ENCODE measurements at regions not wholly inside any gene's neighbourhood (a gene's known extent, or its start where the extent isn't known, plus 50 kb on each side); places are given as distances from the start of the nearest gene placed in this dataset.
"Not testable (repeated sequence)": the region's sequence is repeated elsewhere in the genome, so short reads cannot be mapped to it uniquely, and the experiment has no call there.

DNA sequence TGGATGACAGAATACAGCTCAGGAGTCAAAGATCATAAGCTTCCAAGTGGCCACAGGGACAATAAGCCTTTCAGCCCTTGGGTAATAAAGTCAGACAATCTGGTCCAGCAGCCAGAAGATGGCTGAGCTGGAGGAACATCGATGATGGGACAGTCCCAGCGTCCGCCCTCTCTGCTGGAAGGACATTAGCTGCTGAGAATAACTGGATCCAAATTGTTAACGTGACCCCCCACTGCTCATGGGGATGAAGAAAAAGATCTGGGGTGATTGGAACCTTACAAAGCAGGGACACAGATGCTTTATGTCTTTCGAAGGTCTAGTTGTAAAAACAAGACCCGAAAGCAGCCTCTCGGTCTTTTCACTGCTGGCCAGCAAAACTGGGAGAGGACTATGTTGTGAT, 71.0 kb downstream of the IGLL5 start:
- H3K27ac ChIP-seq (ENCODE audit: low read depth, low read length) = no peak overlapping the region
- no peaks in the 10 kb centered on the region for H3K36me3 ChIP-seq (ENCODE audit: control insufficient read depth, insufficient read depth, low read length)
- peaks cover 26% of the 10 kb centered on the region for H3K27me3 ChIP-seq (ENCODE audit: control insufficient read depth, insufficient read depth, low read length)
- no peaks in the 10 kb centered on the region for H3K4me1 ChIP-seq (ENCODE audit: control insufficient read depth, insufficient read depth, low read length)
- no peak overlapping the region for H3K4me3 ChIP-seq (ENCODE audit: low read depth, low read length)
- H3K9me3 ChIP-seq (ENCODE audit: control insufficient read depth, insufficient read depth, low read depth, low read length) = 0 out of 2 replicates have a peak, but pooled peaks cover 10% of the 10 kb centered on the region
- H3K9ac ChIP-seq (ENCODE audit: low read length) = no peak overlapping the region

DNA sequence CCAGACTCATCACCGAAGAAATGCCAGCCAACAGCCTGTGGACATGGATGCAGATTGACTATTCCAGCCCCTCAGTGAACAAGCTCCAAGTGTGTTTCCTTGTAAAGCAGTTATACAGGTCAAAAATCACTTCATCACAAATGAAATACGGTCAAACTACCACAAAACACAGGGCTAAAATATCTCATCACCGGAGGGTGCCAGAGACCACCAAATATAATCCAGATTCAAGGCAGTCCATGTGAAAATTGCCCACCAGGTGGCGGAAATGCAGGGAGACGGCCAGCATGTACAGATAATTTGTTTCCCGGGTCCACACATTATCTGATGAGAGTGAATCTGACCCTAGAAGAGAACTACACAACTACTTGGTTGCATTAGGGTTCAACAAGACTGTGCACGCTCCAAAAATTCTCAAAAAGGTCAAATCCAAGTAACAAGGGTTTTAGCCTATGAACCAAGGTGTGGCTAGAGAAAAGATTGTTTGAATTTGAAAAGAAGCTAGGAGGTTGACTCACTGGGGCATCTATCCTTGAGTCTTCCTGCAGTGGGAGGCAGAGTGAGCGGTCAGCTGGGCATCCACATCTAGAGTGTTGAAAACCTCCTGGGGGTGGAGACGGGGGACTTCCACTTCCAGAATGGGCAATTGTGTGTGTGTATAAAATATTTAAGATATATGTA, 71.7 kb downstream of the IGLL5 start:
- no peak overlapping the region for H3K4me3 ChIP-seq (ENCODE audit: low read depth, low read length)
- no peaks in the 10 kb centered on the region for H3K36me3 ChIP-seq (ENCODE audit: control insufficient read depth, insufficient read depth, low read length)
- H3K27me3 ChIP-seq (ENCODE audit: control insufficient read depth, insufficient read depth, low read length) = peaks cover 19% of the 10 kb centered on the region
- no peak overlapping the region for H3K9ac ChIP-seq (ENCODE audit: low read length)
- H3K27ac ChIP-seq (ENCODE audit: low read depth, low read length) = no peak overlapping the region
- H3K4me1 ChIP-seq (ENCODE audit: control insufficient read depth, insufficient read depth, low read length) = no peaks in the 10 kb centered on the region
- 0 out of 2 replicates have a peak, but pooled peaks cover 10% of the 10 kb centered on the region for H3K9me3 ChIP-seq (ENCODE audit: control insufficient read depth, insufficient read depth, low read depth, low read length)

DNA sequence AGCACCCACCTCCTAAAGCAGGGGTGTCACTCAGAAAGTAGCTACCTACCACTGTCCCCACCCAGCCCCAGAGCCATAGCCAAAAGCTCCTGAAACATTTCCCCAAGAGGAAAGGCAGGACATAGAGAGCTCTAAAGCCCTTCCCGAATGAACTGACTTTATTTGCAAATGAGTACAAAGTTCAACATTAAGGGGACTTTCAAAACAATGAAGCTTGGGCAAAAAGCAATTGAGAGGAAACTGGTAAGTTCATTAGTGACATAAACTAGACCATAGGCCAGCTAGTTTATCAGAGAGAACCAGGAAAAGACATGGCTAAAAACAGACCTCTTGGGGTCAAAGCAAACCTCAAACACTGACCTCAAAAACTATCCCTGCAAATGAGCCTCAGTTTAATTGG, 72.7 kb downstream of the IGLL5 start:
- 0 out of 2 replicates have a peak, but pooled peaks cover 10% of the 10 kb centered on the region for H3K9me3 ChIP-seq (ENCODE audit: control insufficient read depth, insufficient read depth, low read depth, low read length)
- peaks cover 18% of the 10 kb centered on the region for H3K27me3 ChIP-seq (ENCODE audit: control insufficient read depth, insufficient read depth, low read length)
- no peaks in the 10 kb centered on the region for H3K36me3 ChIP-seq (ENCODE audit: control insufficient read depth, insufficient read depth, low read length)
- no peak overlapping the region for H3K4me3 ChIP-seq (ENCODE audit: low read depth, low read length)
- H3K27ac ChIP-seq (ENCODE audit: low read depth, low read length) = no peak overlapping the region
- H3K9ac ChIP-seq (ENCODE audit: low read length) = no peak overlapping the region
- H3K4me1 ChIP-seq (ENCODE audit: control insufficient read depth, insufficient read depth, low read length) = no peaks in the 10 kb centered on the region

DNA sequence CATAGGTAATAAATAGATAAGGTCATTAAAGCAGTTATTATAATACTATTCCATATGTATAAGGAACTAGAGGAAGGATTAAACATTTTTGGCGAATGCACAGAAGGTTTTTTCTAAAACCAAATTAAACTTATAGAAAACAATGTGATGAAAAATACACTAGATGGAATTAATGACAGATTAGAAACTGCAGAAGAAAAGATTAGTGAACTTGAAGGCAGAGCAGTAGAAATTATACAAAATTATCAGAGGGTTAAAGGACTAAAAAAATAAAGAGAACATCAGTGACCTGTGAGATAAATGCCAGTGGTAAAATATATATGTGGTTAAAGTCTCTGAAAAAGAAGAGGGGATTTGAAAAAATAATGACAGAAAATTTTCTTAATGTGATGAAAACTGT, 74.0 kb downstream of the IGLL5 start:
- Histone ChIP-seq H3K27me3 (ENCODE audit: control insufficient read depth, insufficient read depth, low read length) (peaks cover 13% of the 10 kb centered on the region), H3K27ac (ENCODE audit: low read depth, low read length) (no peak overlapping the region), H3K4me1 (ENCODE audit: control insufficient read depth, insufficient read depth, low read length) (no peaks in the 10 kb centered on the region), H3K4me3 (ENCODE audit: low read depth, low read length) (no peak overlapping the region), H3K9ac (ENCODE audit: low read length) (no peak overlapping the region), H3K36me3 (ENCODE audit: control insufficient read depth, insufficient read depth, low read length) (no peaks in the 10 kb centered on the region), H3K9me3 (ENCODE audit: control insufficient read depth, insufficient read depth, low read depth, low read length) (0 out of 2 replicates have a peak, but pooled peaks cover 10% of the 10 kb centered on the region)

DNA sequence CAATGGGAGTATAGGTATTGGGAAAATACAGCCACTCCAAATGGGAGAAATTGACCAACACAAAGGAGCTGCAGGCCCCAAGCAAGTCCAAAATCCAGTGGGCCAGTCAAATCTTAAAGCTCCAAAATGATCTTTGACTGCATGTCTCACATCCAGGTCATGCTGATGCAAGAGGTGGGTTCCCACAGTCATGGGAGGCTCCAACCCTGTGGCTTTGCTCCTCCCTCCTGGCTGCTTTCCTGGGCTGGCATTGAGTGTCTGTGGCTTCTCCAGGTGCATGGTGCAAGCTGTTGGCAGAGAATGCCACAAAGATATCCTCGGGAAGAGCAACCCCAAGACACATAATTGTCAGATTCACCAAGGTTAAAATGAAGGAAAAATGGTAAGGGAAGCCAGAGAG, 80.8 kb downstream of the IGLL5 start:
- H3K4me1 ChIP-seq (ENCODE audit: control insufficient read depth, insufficient read depth, low read length) = no peaks in the 10 kb centered on the region
- H3K27ac ChIP-seq (ENCODE audit: low read depth, low read length) = no peak overlapping the region
- no peaks in the 10 kb centered on the region for H3K36me3 ChIP-seq (ENCODE audit: control insufficient read depth, insufficient read depth, low read length)
- H3K4me3 ChIP-seq (ENCODE audit: low read depth, low read length) = no peak overlapping the region
- H3K27me3 ChIP-seq (ENCODE audit: control insufficient read depth, insufficient read depth, low read length) = peaks cover 5% of the 10 kb centered on the region; the same call in 1 of the 2 replicates
- no peaks in the 10 kb centered on the region for H3K9me3 ChIP-seq (ENCODE audit: control insufficient read depth, insufficient read depth, low read depth, low read length)
- H3K9ac ChIP-seq (ENCODE audit: low read length) = no peak overlapping the region

DNA sequence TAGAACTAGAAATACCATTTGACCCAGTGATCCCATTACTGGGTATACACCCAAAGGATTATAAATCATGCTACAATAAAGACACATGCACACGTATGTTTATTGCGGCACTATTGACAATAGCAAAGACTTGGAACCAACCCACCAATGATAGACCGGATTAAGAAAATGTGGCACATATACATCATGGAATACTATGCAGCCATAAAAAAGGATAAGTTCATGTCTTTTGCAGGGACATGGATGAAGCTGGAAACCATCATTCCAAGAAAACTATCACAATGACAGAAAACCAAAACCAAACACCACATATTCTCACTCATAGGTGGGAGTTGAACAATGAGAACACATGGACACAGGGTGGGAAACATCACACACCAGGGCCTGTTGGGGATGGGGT, 85.0 kb downstream of the IGLL5 start:
- H3K4me3 ChIP-seq (ENCODE audit: low read depth, low read length); H3K4me1 ChIP-seq (ENCODE audit: control insufficient read depth, insufficient read depth, low read length); H3K9me3 ChIP-seq (ENCODE audit: control insufficient read depth, insufficient read depth, low read depth, low read length); H3K36me3 ChIP-seq (ENCODE audit: control insufficient read depth, insufficient read depth, low read length); H3K27ac ChIP-seq (ENCODE audit: low read depth, low read length); H3K9ac ChIP-seq (ENCODE audit: low read length): not testable (repeated sequence)
- H3K27me3 ChIP-seq (ENCODE audit: control insufficient read depth, insufficient read depth, low read length) = peaks cover 28% of the 10 kb centered on the region

DNA sequence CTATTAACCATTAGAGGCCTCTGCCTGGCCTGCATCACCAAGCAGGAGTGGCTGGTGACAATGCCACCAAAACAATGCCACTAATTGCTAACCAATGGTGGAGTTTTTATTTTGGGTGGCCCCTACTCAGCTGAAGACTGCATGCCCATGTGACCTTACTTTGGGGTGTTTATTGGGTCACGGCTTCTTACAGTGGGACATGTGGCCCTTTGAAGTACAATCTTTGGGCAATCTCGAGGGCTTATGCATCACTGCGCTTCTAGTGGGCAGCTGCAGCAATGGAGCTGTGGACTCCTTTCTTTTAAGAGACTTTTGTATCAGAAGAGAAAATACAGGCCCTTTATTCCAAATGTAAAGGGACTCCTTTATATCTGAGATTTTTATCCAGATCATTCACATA, 85.7 kb downstream of the IGLL5 start:
- H3K36me3 ChIP-seq (ENCODE audit: control insufficient read depth, insufficient read depth, low read length) = no peaks in the 10 kb centered on the region
- H3K4me1 ChIP-seq (ENCODE audit: control insufficient read depth, insufficient read depth, low read length) = no peaks in the 10 kb centered on the region
- H3K4me3 ChIP-seq (ENCODE audit: low read depth, low read length) = no peak overlapping the region
- H3K9ac ChIP-seq (ENCODE audit: low read length) = no peak overlapping the region
- H3K27ac ChIP-seq (ENCODE audit: low read depth, low read length) = no peak overlapping the region
- no peaks in the 10 kb centered on the region for H3K9me3 ChIP-seq (ENCODE audit: control insufficient read depth, insufficient read depth, low read depth, low read length)
- H3K27me3 ChIP-seq (ENCODE audit: control insufficient read depth, insufficient read depth, low read length) = peaks cover 28% of the 10 kb centered on the region

DNA sequence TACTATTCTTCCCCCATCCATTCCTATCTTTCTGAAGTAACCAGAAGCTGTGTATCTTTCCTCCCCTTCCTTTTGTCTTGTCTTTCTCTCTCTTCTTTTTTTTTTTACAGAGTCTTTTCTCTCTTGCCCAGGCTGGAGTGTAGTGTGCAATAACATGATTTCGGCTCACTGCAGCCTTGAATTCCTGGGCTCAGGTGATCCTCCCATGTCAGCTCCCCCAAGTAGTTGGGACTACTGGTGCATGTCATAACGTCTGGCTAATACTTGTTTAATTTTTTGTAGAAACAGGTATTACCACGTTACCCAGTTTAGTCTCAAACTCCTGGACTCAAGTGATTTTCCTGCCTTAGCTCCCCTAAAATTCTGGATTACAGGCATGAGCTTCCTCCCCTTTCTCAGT, 86.5 kb downstream of the IGLL5 start:
- no peak overlapping the region for H3K9ac ChIP-seq (ENCODE audit: low read length)
- peaks cover 4% of the 10 kb centered on the region; the same call in 1 of the 2 replicates for H3K9me3 ChIP-seq (ENCODE audit: control insufficient read depth, insufficient read depth, low read depth, low read length)
- no peaks in the 10 kb centered on the region for H3K4me1 ChIP-seq (ENCODE audit: control insufficient read depth, insufficient read depth, low read length)
- peaks cover 31% of the 10 kb centered on the region for H3K27me3 ChIP-seq (ENCODE audit: control insufficient read depth, insufficient read depth, low read length)
- no peak overlapping the region for H3K4me3 ChIP-seq (ENCODE audit: low read depth, low read length)
- H3K27ac ChIP-seq (ENCODE audit: low read depth, low read length) = no peak overlapping the region
- H3K36me3 ChIP-seq (ENCODE audit: control insufficient read depth, insufficient read depth, low read length) = no peaks in the 10 kb centered on the region

DNA sequence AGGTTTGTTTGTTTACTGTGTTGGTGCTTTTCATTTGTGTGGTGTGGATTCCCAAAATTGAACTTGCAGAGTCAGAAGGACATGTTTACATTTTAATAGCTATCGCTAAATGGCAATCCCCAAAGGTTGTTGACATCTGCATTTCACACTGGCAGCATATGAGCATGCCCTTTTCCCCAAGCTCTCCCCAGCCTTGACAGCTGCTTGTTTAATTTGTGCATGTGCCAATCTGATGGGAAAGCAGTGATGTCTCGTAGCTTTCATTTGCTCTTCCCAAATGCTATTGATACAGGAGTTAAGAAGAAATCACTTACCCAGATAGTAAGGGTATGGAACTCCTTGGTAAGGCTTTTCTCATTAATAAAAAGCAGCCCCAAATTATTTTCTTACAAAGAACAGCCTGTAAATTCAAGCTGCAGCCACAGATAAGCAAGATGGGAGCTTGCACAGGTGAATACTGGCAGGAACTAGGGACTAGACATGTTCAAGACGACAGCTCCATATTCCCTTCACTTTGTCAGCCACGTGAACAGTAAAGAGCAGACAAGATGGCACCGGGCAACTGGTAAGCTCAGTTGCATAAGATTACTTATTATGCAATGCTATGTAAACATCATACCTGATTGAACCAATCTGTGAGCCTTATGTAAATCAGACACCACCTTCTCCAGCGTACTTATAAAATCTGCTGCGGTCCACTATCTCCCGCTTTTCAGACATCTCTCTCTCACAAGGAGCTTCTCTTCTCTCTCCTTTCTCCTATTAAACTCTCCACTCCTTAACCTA, 87.4 kb downstream of the IGLL5 start:
- H3K9me3 ChIP-seq (ENCODE audit: control insufficient read depth, insufficient read depth, low read depth, low read length) = peaks cover 12% of the 10 kb centered on the region
- no peaks in the 10 kb centered on the region for H3K36me3 ChIP-seq (ENCODE audit: control insufficient read depth, insufficient read depth, low read length)
- no peak overlapping the region for H3K27ac ChIP-seq (ENCODE audit: low read depth, low read length)
- peaks cover 31% of the 10 kb centered on the region for H3K27me3 ChIP-seq (ENCODE audit: control insufficient read depth, insufficient read depth, low read length)
- no peak overlapping the region for H3K4me3 ChIP-seq (ENCODE audit: low read depth, low read length)
- H3K4me1 ChIP-seq (ENCODE audit: control insufficient read depth, insufficient read depth, low read length) = no peaks in the 10 kb centered on the region
- no peak overlapping the region for H3K9ac ChIP-seq (ENCODE audit: low read length)

DNA sequence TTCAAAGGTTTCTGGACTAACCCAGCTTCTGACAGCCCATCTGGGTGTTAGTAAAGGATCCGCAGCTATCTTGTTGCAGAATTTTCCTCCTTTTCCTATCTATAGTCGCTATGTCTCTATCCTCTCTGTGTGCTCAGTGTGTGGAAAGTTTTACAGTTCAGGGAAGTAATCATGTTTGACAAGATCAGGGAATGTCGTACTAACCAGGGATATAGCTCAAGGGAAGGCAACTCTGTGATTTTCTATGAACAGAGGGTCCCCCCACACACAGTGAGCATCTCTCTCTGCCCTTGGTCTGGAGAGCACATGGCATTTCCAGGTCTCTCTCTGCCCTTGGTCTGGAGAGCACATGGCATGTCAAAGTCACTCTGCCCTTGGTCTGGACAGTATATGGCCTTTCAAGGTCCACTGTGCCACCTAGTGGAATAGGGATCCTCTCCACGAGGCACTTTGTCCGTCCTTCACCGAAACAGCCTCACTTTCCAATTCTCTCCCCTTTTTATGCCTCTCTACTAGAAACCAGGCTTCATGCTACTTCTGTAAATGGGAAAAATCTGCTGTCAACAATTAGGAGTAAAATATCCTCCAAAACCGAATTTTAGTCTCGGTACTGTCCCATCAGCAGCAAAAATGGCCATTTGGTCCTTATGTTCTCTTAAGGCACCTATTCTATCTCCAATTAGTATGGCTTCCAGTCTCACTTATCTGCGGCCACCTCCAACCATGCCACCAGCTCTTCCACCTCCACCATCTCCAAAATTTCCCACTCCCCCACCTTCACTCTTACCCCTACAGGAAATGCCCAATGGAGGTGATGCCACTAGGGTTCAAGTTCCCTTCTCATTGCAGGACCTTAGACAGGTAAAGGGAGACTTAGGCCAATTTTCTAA, 88.7 kb downstream of the IGLL5 start:
- Histone ChIP-seq H3K27ac (ENCODE audit: low read depth, low read length) (no peak overlapping the region), H3K36me3 (ENCODE audit: control insufficient read depth, insufficient read depth, low read length) (no peaks in the 10 kb centered on the region), H3K9me3 (ENCODE audit: control insufficient read depth, insufficient read depth, low read depth, low read length) (peaks cover 23% of the 10 kb centered on the region), H3K27me3 (ENCODE audit: control insufficient read depth, insufficient read depth, low read length) (peaks cover 31% of the 10 kb centered on the region), H3K9ac (ENCODE audit: low read length) (no peak overlapping the region), H3K4me3 (ENCODE audit: low read depth, low read length) (no peak overlapping the region), H3K4me1 (ENCODE audit: control insufficient read depth, insufficient read depth, low read length) (no peaks in the 10 kb centered on the region)
